ENCODE measurements at regions not wholly inside any gene's neighbourhood (a gene's known extent, or its start where the extent isn't known, plus 50 kb on each side); places are given as distances from the start of the nearest gene placed in this dataset.

DNA sequence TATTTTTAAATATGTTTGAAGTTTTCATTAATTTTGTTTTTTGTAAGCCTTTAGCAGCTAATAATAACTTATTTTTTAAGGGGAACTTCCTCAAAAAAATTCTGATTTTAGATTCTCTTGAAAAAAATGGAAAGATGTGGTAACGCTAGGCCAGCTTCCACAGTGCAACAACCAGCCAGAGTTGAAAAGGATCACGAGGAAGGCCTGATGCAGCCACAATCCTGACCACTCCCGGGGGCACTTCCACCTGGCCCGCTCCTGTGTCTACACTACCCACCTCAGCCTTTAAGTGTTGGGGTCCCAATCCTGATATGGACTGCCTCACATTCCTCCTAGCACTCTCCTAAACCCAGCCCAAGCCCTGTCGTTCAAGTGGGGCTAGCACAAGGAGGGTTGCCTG, 101.1 kb downstream of the TMEM17 start:
- BruUV-seq (replicated peaks) = no TSS peak
- TF ChIP-seq EZH2 (IDR thresholded peaks at IDR 0.05; ENCODE audit: low read depth) = no peak
- TF ChIP-seq, protein P1, sequence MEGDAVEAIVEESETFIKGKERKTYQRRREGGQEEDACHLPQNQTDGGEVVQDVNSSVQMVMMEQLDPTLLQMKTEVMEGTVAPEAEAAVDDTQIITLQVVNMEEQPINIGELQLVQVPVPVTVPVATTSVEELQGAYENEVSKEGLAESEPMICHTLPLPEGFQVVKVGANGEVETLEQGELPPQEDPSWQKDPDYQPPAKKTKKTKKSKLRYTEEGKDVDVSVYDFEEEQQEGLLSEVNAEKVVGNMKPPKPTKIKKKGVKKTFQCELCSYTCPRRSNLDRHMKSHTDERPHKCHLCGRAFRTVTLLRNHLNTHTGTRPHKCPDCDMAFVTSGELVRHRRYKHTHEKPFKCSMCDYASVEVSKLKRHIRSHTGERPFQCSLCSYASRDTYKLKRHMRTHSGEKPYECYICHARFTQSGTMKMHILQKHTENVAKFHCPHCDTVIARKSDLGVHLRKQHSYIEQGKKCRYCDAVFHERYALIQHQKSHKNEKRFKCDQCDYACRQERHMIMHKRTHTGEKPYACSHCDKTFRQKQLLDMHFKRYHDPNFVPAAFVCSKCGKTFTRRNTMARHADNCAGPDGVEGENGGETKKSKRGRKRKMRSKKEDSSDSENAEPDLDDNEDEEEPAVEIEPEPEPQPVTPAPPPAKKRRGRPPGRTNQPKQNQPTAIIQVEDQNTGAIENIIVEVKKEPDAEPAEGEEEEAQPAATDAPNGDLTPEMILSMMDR (conservative IDR thresholded peaks at IDR 0.05) = no peak
- ChIA-PET CTCF (no interaction called here), POLR2A (ENCODE audit: unreplicated experiment) (no interaction called here)
- Histone ChIP-seq H2AFZ (no peak overlapping the region), H4K20me1 (ENCODE audit: insufficient read depth) (no peaks in the 10 kb centered on the region), H3K27me3 (ENCODE audit: insufficient read depth, low read depth) (no peaks in the 10 kb centered on the region), H3F3A (ENCODE audit: insufficient read depth, low read depth) (peaks cover 12% of the 10 kb centered on the region; the same call in 1 of the 2 replicates), H3K36me3 (ENCODE audit: low read depth) (no peaks in the 10 kb centered on the region), H3K79me2 (ENCODE audit: low read depth) (no peaks in the 10 kb centered on the region), H3K27ac (no peak overlapping the region), H3K4me2 (no peak overlapping the region), H3K9me2 (ENCODE audit: insufficient read depth) (no peaks in the 10 kb centered on the region), H3K4me3 (no peak overlapping the region), H3K4me1 (replicated peaks; ENCODE audit: insufficient read depth) (peaks cover 37% of the 10 kb centered on the region), H3K9me3 (ENCODE audit: insufficient read depth, low read depth) (no peaks in the 10 kb centered on the region)
- DNase-seq = no peak
- intact Hi-C loops (cut with micrococcal nuclease; ENCODE audit: unreplicated experiment) = no loop called here

DNA sequence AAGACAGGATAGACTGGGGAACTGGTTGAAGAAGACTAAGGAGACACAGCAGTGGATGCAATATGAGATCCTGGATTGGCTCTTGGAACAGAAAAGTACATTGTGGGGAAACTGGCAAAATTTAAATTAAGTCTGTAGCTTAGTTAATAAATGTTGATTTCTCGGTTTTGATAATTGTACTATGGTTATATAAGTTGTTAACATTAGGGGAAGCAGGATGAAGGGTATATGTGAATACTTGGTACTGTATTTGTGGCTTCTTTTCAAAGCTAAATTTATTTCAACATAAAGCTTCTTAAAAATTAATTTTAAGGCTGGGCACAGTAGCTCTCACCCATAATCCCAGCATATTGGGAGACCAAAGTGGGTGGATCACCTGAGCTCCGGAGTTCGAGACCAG, 103.8 kb downstream of the TMEM17 start:
- ChIA-PET POLR2A (ENCODE audit: unreplicated experiment) (interaction anchor here (0.7 kb wide), 2 partner anchors 40 to 47 kb away, joined by 3 to 4 read pairs; no protein-coding TSS in a partner anchor), CTCF (no interaction called here)
- no peak for DNase-seq
- H3K27me3 ChIP-seq (ENCODE audit: insufficient read depth, low read depth) = no peaks in the 10 kb centered on the region
- intact Hi-C loops (cut with micrococcal nuclease; ENCODE audit: unreplicated experiment) = no loop called here
- H3K4me1 ChIP-seq (replicated peaks; ENCODE audit: insufficient read depth) = peaks cover 11% of the 10 kb centered on the region; the same call in 1 of the 2 replicates
- no peaks in the 10 kb centered on the region for H3K9me3 ChIP-seq (ENCODE audit: insufficient read depth, low read depth)
- H3K36me3 ChIP-seq (ENCODE audit: low read depth) = no peaks in the 10 kb centered on the region
- H2AFZ ChIP-seq = no peak overlapping the region
- H3K4me3 ChIP-seq = no peak overlapping the region
- TF ChIP-seq EZH2 (IDR thresholded peaks at IDR 0.05; ENCODE audit: low read depth) = no peak
- TF ChIP-seq, protein P1 (conservative IDR thresholded peaks at IDR 0.05) = no peak
- no peaks in the 10 kb centered on the region for H3K79me2 ChIP-seq (ENCODE audit: low read depth)
- H3K4me2 ChIP-seq = no peak overlapping the region
- no peak overlapping the region for H3K27ac ChIP-seq
- H4K20me1 ChIP-seq (ENCODE audit: insufficient read depth) = no peaks in the 10 kb centered on the region
- no peaks in the 10 kb centered on the region for H3K9me2 ChIP-seq (ENCODE audit: insufficient read depth)
- 0 out of 2 replicates have a peak, but pooled peaks cover 5% of the 10 kb centered on the region for H3F3A ChIP-seq (ENCODE audit: insufficient read depth, low read depth)
- BruUV-seq (replicated peaks) = no TSS peak

GRCh38 chr2:62398356-62398755, 107.6 kb downstream of the TMEM17 start:
- CTCF ChIA-PET = no interaction called here

More at GRCh38 chr2:62398356-62398755, 107.6 kb downstream of the TMEM17 start:
- H2AFZ ChIP-seq = no peak overlapping the region
- H3F3A ChIP-seq (ENCODE audit: insufficient read depth, low read depth) = no peaks in the 10 kb centered on the region
- H3K27me3 ChIP-seq (ENCODE audit: insufficient read depth, low read depth) = no peaks in the 10 kb centered on the region
- H3K27ac ChIP-seq = no peak overlapping the region
- no peaks in the 10 kb centered on the region for H3K36me3 ChIP-seq (ENCODE audit: low read depth)
- no peaks in the 10 kb centered on the region for H3K9me3 ChIP-seq (ENCODE audit: insufficient read depth, low read depth)
- no peak overlapping the region for H3K4me2 ChIP-seq
- H3K9me2 ChIP-seq (ENCODE audit: insufficient read depth) = no peaks in the 10 kb centered on the region
- no peaks in the 10 kb centered on the region for H3K79me2 ChIP-seq (ENCODE audit: low read depth)
- intact Hi-C loops (cut with micrococcal nuclease; ENCODE audit: unreplicated experiment) = no loop called here
- no peaks in the 10 kb centered on the region for H4K20me1 ChIP-seq (ENCODE audit: insufficient read depth)
- no peak for TF ChIP-seq EZH2 (IDR thresholded peaks at IDR 0.05; ENCODE audit: low read depth)
- TF ChIP-seq, protein P1 (conservative IDR thresholded peaks at IDR 0.05) = no peak
- H3K4me3 ChIP-seq = no peak overlapping the region
- no peak for DNase-seq
- BruUV-seq (replicated peaks) = no TSS peak
- no peaks in the 10 kb centered on the region for H3K4me1 ChIP-seq (replicated peaks; ENCODE audit: insufficient read depth)
- POLR2A ChIA-PET (ENCODE audit: unreplicated experiment) = no interaction called here

All from PC-9 (cell line).